ENCODE measurements at regions not wholly inside any gene's neighbourhood (a gene's known extent, or its start where the extent isn't known, plus 50 kb on each side); places are given as distances from the start of the nearest gene placed in this dataset.

- POLR2A ChIA-PET = no interaction called here
- H3K4me3 Mint-ChIP-seq = no peak overlapping the region
- Histone ChIP-seq H2AFZ (ENCODE audit: insufficient read depth, low read depth, low read length, poor library complexity, severe bottlenecking) (no peak overlapping the region), H4K20me1 (ENCODE audit: control insufficient read depth, insufficient read depth, low read length, poor library complexity, severe bottlenecking) (no peaks in the 10 kb centered on the region), H3K79me2 (ENCODE audit: control insufficient read depth, insufficient read depth, low read length) (no peaks in the 10 kb centered on the region), H3K4me3 (ENCODE audit: control extremely low read depth in 1 of 5, extremely low read depth in 1 of 5, insufficient read depth in 1 of 5, low read depth in 2 of 5, low read length in 4 of 5) (no peak overlapping the region), H3K9me3 (ENCODE audit: control extremely low read depth in 1 of 3, control insufficient read depth in 2 of 3, insufficient read depth in 1 of 3, low read length in 2 of 3) (no peaks in the 10 kb centered on the region), H3K4me2 (replicated peaks; ENCODE audit: low read depth, low read length, poor library complexity, severe bottlenecking) (no peak overlapping the region), H3K36me3 (replicated peaks in 1 of 2; ENCODE audit: control extremely low read depth in 1 of 2, control insufficient read depth in 1 of 2, extremely low read depth in 1 of 2, insufficient read depth in 2 of 2, low read length in 1 of 2) (no peaks in the 10 kb centered on the region), H3K9ac (ENCODE audit: low read length) (no peak overlapping the region), H3K27ac (ENCODE audit: low read length in 2 of 2) (no peak overlapping the region), H3K4me1 (ENCODE audit: control insufficient read depth in 2 of 2, insufficient read depth in 2 of 2, low read length in 2 of 2) (no peaks in the 10 kb centered on the region), H3K27me3 (replicated peaks in 1 of 4; ENCODE audit: control extremely low read depth in 1 of 4, control insufficient read depth in 3 of 4, insufficient read depth in 4 of 4, low read length in 3 of 4) (no peaks in the 10 kb centered on the region)
- TF ChIP-seq EZH2 (IDR thresholded peaks at IDR 0.05; ENCODE audit: borderline replicate concordance, insufficient read depth, low read depth, low read length, poor library complexity, severe bottlenecking) (no peak), CTCF (IDR thresholded peaks at IDR 0.05) (no peak)
- WGBS (ENCODE audit: insufficient coverage) = 66% methylated on average over 2 of the region's 7 CpGs
- no peak overlapping the region for H3K27ac Mint-ChIP-seq
- H3K4me1 Mint-ChIP-seq = no peaks in the 10 kb centered on the region
- no peak for ATAC-seq (ENCODE audit: low read depth)
- no peak for DNase-seq
- H3K9me3 Mint-ChIP-seq (ENCODE audit: insufficient read depth) = peaks cover 2% of the 10 kb centered on the region
- H3K27me3 Mint-ChIP-seq = peaks cover 3% of the 10 kb centered on the region
- intact Hi-C loops (cut with micrococcal nuclease) = no loop called here
- CTCF ChIA-PET = interaction anchor here (0.6 to 1.3 kb wide), 2 partner anchors 9 to 615 kb away, joined by 3 read pairs; no protein-coding TSS in a partner anchor
These were observed 477.5 kb upstream of the DAB1 start for GRCh38 chr1:57901208-57901919.

- Mint-ChIP-seq H3K9me3 (ENCODE audit: insufficient read depth) (peaks cover 2% of the 10 kb centered on the region), H3K27me3 (peaks cover 3% of the 10 kb centered on the region), H3K27ac (no peak overlapping the region), H3K4me3 (no peak overlapping the region), H3K4me1 (no peaks in the 10 kb centered on the region)
- TF ChIP-seq CTCF (IDR thresholded peaks at IDR 0.05) = no peak
- Histone ChIP-seq H3K27ac (ENCODE audit: low read length in 2 of 2) (no peak overlapping the region), H4K20me1 (ENCODE audit: control insufficient read depth, insufficient read depth, low read length, poor library complexity, severe bottlenecking) (no peaks in the 10 kb centered on the region), H3K4me1 (ENCODE audit: control insufficient read depth in 2 of 2, insufficient read depth in 2 of 2, low read length in 2 of 2) (no peaks in the 10 kb centered on the region), H3K79me2 (ENCODE audit: control insufficient read depth, insufficient read depth, low read length) (no peaks in the 10 kb centered on the region), H3K4me2 (replicated peaks; ENCODE audit: low read depth, low read length, poor library complexity, severe bottlenecking) (no peak overlapping the region), H3K36me3 (replicated peaks in 1 of 2; ENCODE audit: control extremely low read depth in 1 of 2, control insufficient read depth in 1 of 2, extremely low read depth in 1 of 2, insufficient read depth in 2 of 2, low read length in 1 of 2) (no peaks in the 10 kb centered on the region), H2AFZ (ENCODE audit: insufficient read depth, low read depth, low read length, poor library complexity, severe bottlenecking) (no peak overlapping the region), H3K4me3 (ENCODE audit: control extremely low read depth in 1 of 5, extremely low read depth in 1 of 5, insufficient read depth in 1 of 5, low read depth in 2 of 5, low read length in 4 of 5) (no peak overlapping the region), H3K9ac (ENCODE audit: low read length) (no peak overlapping the region), H3K9me3 (ENCODE audit: control extremely low read depth in 1 of 3, control insufficient read depth in 2 of 3, insufficient read depth in 1 of 3, low read length in 2 of 3) (no peaks in the 10 kb centered on the region), H3K27me3 (replicated peaks in 1 of 4; ENCODE audit: control extremely low read depth in 1 of 4, control insufficient read depth in 3 of 4, insufficient read depth in 4 of 4, low read length in 3 of 4) (no peaks in the 10 kb centered on the region)
- no CpG with 5 or more reads among the region's 7 CpGs for WGBS (ENCODE audit: insufficient coverage)
- DNase-seq (no peak), ATAC-seq (ENCODE audit: low read depth) (no peak)
- ChIA-PET CTCF (no interaction called here), POLR2A (no interaction called here)
- intact Hi-C loops (cut with micrococcal nuclease) = no loop called here
These were observed 474.7 kb upstream of the DAB1 start for GRCh38 chr1:57898531-57898930.
